ENCODE measurements at regions not wholly inside any gene's neighbourhood (a gene's known extent, or its start where the extent isn't known, plus 50 kb on each side); places are given as distances from the start of the nearest gene placed in this dataset.

DNA sequence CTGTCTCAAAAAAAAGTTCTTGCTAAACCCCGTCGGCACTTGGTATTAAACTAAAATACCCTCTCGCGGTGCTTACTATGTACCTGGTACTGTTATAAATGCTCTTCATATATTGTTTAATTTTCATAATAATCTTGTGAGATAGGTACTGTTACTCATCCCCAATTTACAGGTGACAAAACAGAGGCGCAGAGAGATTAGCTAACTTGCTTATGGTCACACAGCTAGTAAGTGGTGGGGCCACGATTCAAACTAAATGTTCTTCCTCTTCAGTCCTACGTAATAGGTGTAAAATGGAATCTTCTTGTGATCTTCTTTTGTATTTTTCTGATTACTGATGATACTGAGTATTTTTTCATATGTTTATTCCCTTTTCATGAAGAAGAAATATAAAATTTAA lies 51.3 kb downstream of the TET3 start:
- Mint-ChIP-seq H3K27ac (peak overlapping the region in 5 of 6 donors; percentile 65 to 94 (median 78)), H3K9me3 (no peaks in the 10 kb centered on the region), H3K4me3 (no peak overlapping the region), H3K27me3 (no peaks in the 10 kb centered on the region), H3K36me3 (no peaks in the 10 kb centered on the region), H3K4me1 (peaks cover 71 to 98% (median 86%) of the 10 kb centered on the region in 3 donors)
- ATAC-seq (ENCODE audit: low read depth in 2 of 2): no peak
- DNase-seq: no peak

- Mint-ChIP-seq H3K4me3 (peak overlapping the region in 4 of 8 donors; percentile 35 to 80 (median 58)), H3K9me3 (no peaks in the 10 kb centered on the region), H3K27me3 (no peaks in the 10 kb centered on the region), H3K36me3 (no peaks in the 10 kb centered on the region), H3K4me1 (peaks cover 72 to 98% (median 87%) of the 10 kb centered on the region in 3 donors), H3K27ac (peak overlapping the region; percentile 89 to 98 (median 92))
- no peak for DNase-seq
- no peak for ATAC-seq (ENCODE audit: low read depth in 2 of 2)
Measured at GRCh38 chr2:74036450-74037195, 51.9 kb downstream of the TET3 start.

- DNase-seq (peak; percentile 65), ATAC-seq (ENCODE audit: low read depth in 2 of 2) (peak; percentile 91 to 94)
- Mint-ChIP-seq H3K27ac (peak overlapping the region; percentile 89 to 98 (median 92)), H3K36me3 (no peaks in the 10 kb centered on the region), H3K4me1 (peaks cover 67 to 98% (median 85%) of the 10 kb centered on the region in 3 donors), H3K4me3 (peak overlapping the region; percentile 55 to 88 (median 80)), H3K27me3 (no peaks in the 10 kb centered on the region), H3K9me3 (no peaks in the 10 kb centered on the region)
Measured at GRCh38 chr2:74037379-74037860, 52.7 kb downstream of the TET3 start.

- no peaks in the 10 kb centered on the region for H3K9me3 Mint-ChIP-seq
- peak overlapping the region in 2 of 8 donors; percentile 1 to 65 for H3K4me3 Mint-ChIP-seq
- H3K36me3 Mint-ChIP-seq: no peaks in the 10 kb centered on the region
- ATAC-seq (ENCODE audit: low read depth in 2 of 2) (no peak), DNase-seq (no peak)
- H3K4me1 Mint-ChIP-seq: peaks cover 63 to 95% (median 77%) of the 10 kb centered on the region in 3 donors
- peak overlapping the region in 3 of 6 donors; percentile 33 to 89 (median 84) for H3K27ac Mint-ChIP-seq
- H3K27me3 Mint-ChIP-seq: no peaks in the 10 kb centered on the region
Measured at GRCh38 chr2:74039611-74040010, 54.9 kb downstream of the TET3 start.

- Mint-ChIP-seq H3K27me3 (no peaks in the 10 kb centered on the region), H3K27ac (peak overlapping the region in 5 of 6 donors; percentile 29 to 86 (median 74)), H3K36me3 (no peaks in the 10 kb centered on the region), H3K4me1 (peaks cover 67 to 87% (median 78%) of the 10 kb centered on the region in 3 donors), H3K9me3 (no peaks in the 10 kb centered on the region), H3K4me3 (peak overlapping the region in 3 of 8 donors; percentile 44 to 57 (median 48))
- ATAC-seq (ENCODE audit: low read depth in 2 of 2) (no peak), DNase-seq (no peak)
Measured at GRCh38 chr2:74041182-74041581, 56.5 kb downstream of the TET3 start.

- Mint-ChIP-seq H3K36me3 (peaks cover 0 to 2% of the 10 kb centered on the region in 2 donors), H3K4me3 (peak overlapping the region in 2 of 8 donors; percentile 16 to 65), H3K4me1 (peaks cover 62 to 81% (median 78%) of the 10 kb centered on the region in 3 donors), H3K27ac (peak overlapping the region in 4 of 6 donors; percentile 59 to 76 (median 63)), H3K27me3 (no peaks in the 10 kb centered on the region), H3K9me3 (no peaks in the 10 kb centered on the region)
- DNase-seq: no peak
- ATAC-seq (ENCODE audit: low read depth in 2 of 2): no peak
Measured at GRCh38 chr2:74041726-74042125, 57.0 kb downstream of the TET3 start.

- ATAC-seq (ENCODE audit: low read depth in 2 of 2) (no peak), DNase-seq (no peak)
- Mint-ChIP-seq H3K4me3 (no peak overlapping the region), H3K9me3 (no peaks in the 10 kb centered on the region), H3K27me3 (no peaks in the 10 kb centered on the region), H3K27ac (peak overlapping the region in 3 of 6 donors; percentile 33 to 60 (median 45)), H3K36me3 (peaks cover 0 to 11% of the 10 kb centered on the region in 2 donors), H3K4me1 (peaks cover 60 to 77% (median 72%) of the 10 kb centered on the region in 3 donors)
Measured at GRCh38 chr2:74042606-74043005, 57.9 kb downstream of the TET3 start.

GRCh38 chr2:74043345-74044329 lies 58.9 kb downstream of the TET3 start:
- no peaks in the 10 kb centered on the region for H3K27me3 Mint-ChIP-seq
- H3K27ac Mint-ChIP-seq: peak overlapping the region in 3 of 6 donors; percentile 45 to 85 (median 84)
- peaks cover 3 to 21% of the 10 kb centered on the region in 2 donors for H3K36me3 Mint-ChIP-seq
- no peak overlapping the region for H3K4me3 Mint-ChIP-seq
- H3K4me1 Mint-ChIP-seq: peaks cover 53 to 77% (median 64%) of the 10 kb centered on the region in 3 donors
- no peaks in the 10 kb centered on the region for H3K9me3 Mint-ChIP-seq
- ATAC-seq (ENCODE audit: low read depth in 2 of 2): no peak
- DNase-seq: no peak

DNA sequence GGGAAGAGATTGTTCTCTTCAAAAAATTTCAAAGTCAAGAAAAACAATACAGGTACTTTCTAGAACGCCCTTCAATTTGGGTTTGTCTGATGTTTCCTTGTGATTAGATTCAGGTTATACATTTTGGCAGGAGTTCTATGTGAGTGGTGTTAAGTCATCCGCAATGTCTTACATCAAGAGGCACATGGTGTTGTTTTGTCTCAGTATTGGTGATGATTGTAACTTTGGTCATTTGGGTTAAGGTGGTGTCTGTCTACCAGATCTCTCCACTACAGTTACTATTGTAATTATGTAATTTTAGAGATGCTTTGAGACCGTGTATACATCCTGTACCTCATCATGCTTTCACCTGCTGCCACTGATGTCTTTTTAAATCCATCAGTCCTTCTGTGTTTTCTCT lies 60.3 kb downstream of the TET3 start:
- no peak overlapping the region for H3K4me3 Mint-ChIP-seq
- H3K4me1 Mint-ChIP-seq: peaks cover 46 to 69% (median 57%) of the 10 kb centered on the region in 3 donors
- peak overlapping the region in 2 of 6 donors; percentile 19 to 44 for H3K27ac Mint-ChIP-seq
- no peaks in the 10 kb centered on the region for H3K27me3 Mint-ChIP-seq
- ATAC-seq (ENCODE audit: low read depth in 2 of 2) (no peak), DNase-seq (no peak)
- peaks cover 8 to 28% of the 10 kb centered on the region in 2 donors for H3K36me3 Mint-ChIP-seq
- no peaks in the 10 kb centered on the region for H3K9me3 Mint-ChIP-seq

- no peaks in the 10 kb centered on the region for H3K27me3 Mint-ChIP-seq
- peaks cover 41 to 64% (median 52%) of the 10 kb centered on the region in 3 donors for H3K4me1 Mint-ChIP-seq
- no peak overlapping the region for H3K4me3 Mint-ChIP-seq
- DNase-seq: no peak
- no peak for ATAC-seq (ENCODE audit: low read depth in 2 of 2)
- H3K36me3 Mint-ChIP-seq: peaks cover 8 to 28% of the 10 kb centered on the region in 2 donors
- H3K9me3 Mint-ChIP-seq: no peaks in the 10 kb centered on the region
- peak overlapping the region in 2 of 6 donors; percentile 44 to 74 for H3K27ac Mint-ChIP-seq
Measured at GRCh38 chr2:74045454-74045853, 60.7 kb downstream of the TET3 start.

GRCh38 chr2:74046441-74046840 lies 61.7 kb downstream of the TET3 start:
- peaks cover 34 to 54% (median 43%) of the 10 kb centered on the region in 3 donors for H3K4me1 Mint-ChIP-seq
- peaks cover 8 to 28% of the 10 kb centered on the region in 2 donors for H3K36me3 Mint-ChIP-seq

GRCh38 chr2:74047152-74047551 lies 62.4 kb downstream of the TET3 start:
- ATAC-seq (ENCODE audit: low read depth in 2 of 2) (no peak), DNase-seq (no peak)
- Mint-ChIP-seq H3K4me1 (peaks cover 33 to 50% (median 37%) of the 10 kb centered on the region in 3 donors), H3K27me3 (no peaks in the 10 kb centered on the region), H3K36me3 (peaks cover 8 to 28% of the 10 kb centered on the region in 2 donors), H3K4me3 (no peak overlapping the region), H3K9me3 (no peaks in the 10 kb centered on the region), H3K27ac (no peak overlapping the region)

More at GRCh38 chr2:74046441-74046840, 61.7 kb downstream of the TET3 start:
- Mint-ChIP-seq H3K27ac (peak overlapping the region in 1 of 6 donors; percentile 44), H3K27me3 (no peaks in the 10 kb centered on the region), H3K4me3 (no peak overlapping the region), H3K9me3 (no peaks in the 10 kb centered on the region)
- DNase-seq (no peak), ATAC-seq (ENCODE audit: low read depth in 2 of 2) (no peak)

GRCh38 chr2:74048147-74048546 lies 63.4 kb downstream of the TET3 start:
- H3K36me3 Mint-ChIP-seq: peaks cover 8 to 28% of the 10 kb centered on the region in 2 donors
- peak overlapping the region in 1 of 6 donors; percentile 24 for H3K27ac Mint-ChIP-seq
- H3K27me3 Mint-ChIP-seq: no peaks in the 10 kb centered on the region
- ATAC-seq (ENCODE audit: low read depth in 2 of 2) (no peak), DNase-seq (no peak)
- H3K4me1 Mint-ChIP-seq: peaks cover 28 to 49% (median 36%) of the 10 kb centered on the region in 3 donors
- no peak overlapping the region for H3K4me3 Mint-ChIP-seq
- H3K9me3 Mint-ChIP-seq: no peaks in the 10 kb centered on the region
